Transverse colon (tissue), 4 donors: ENCODE measurements at regions not wholly inside any gene's neighbourhood (a gene's known extent, or its start where the extent isn't known, plus 50 kb on each side); places are given as distances from the start of the nearest gene placed in this dataset.

Experiments used
- DNase-seq: peaks from one replicate; pipeline ENCODE4 v3.0.0-alpha.2; 2019
- H3K27ac ChIP-seq, 4 donors: fragments of 200-600 bp; sonication (generic); 2 replicates each; pipeline ENCODE4 v1.5.1; 2016 to 2018; ENCODE audit warnings: inconsistent platforms in 4 of 4
- H3K27me3 ChIP-seq: fragments of 200-600 bp; sonication (generic); 2 replicates; pipeline ENCODE4 v1.5.1; 2017; ENCODE audit warnings: inconsistent platforms
- H3K36me3 ChIP-seq, 4 donors: fragments of 200-600 bp; sonication (generic); 2 replicates each; pipeline ENCODE4 v1.5.1; 2017 to 2019; ENCODE audit warnings: inconsistent platforms in 4 of 4
- H3K4me1 ChIP-seq, 4 donors: fragments of 200-600 bp; sonication (generic); 2 replicates each; pipeline ENCODE4 v1.5.1; 2017 to 2020; ENCODE audit warnings: inconsistent platforms in 4 of 4
- H3K4me3 ChIP-seq, 4 donors: fragments of 200-600 bp; sonication (generic); 1 replicate in 1 of 4; 2 replicates in 3 of 4; pipeline versions ENCODE4 v1.5.1 to v1.6.1; 2017 to 2019; ENCODE audit warnings: inconsistent platforms in 4 of 4
- H3K9me3 ChIP-seq, 2 donors: fragments of 200-600 bp; sonication (generic); 2 replicates each; pipeline ENCODE4 v1.5.1; 2017 to 2019; ENCODE audit warnings: inconsistent platforms in 2 of 2
- CTCF ChIP-seq, 5 experiments: fragments of 200-600 bp in 3 of 5; fragments of 450-650 bp in 2 of 5; sonication (generic) in 3 of 5; IDR thresholded peaks; 1 replicate in 2 of 5; 2 replicates in 3 of 5; pipeline ENCODE4 v1.5.1; 2016 to 2017; ENCODE audit warnings: antibody characterized with exemption in 5 of 5, inconsistent platforms in 3 of 5, mild to moderate bottlenecking in 2 of 5, moderate library complexity in 1 of 5
- EP300 ChIP-seq: sonication (generic); formaldehyde crosslinking; IDR thresholded peaks from one replicate; pipeline ENCODE4 v1.6.1; 2017; ENCODE audit warnings: antibody characterized with exemption, low read depth
- POLR2A ChIP-seq: fragments of 450-650 bp; IDR thresholded peaks from one replicate; pipeline ENCODE4 v1.6.1; 2016; ENCODE audit warnings: antibody characterized with exemption, mild to moderate bottlenecking, moderate library complexity
- POLR2AphosphoS5 ChIP-seq, 3 donors: sonication (generic); formaldehyde crosslinking; IDR thresholded peaks; one replicate each; pipeline ENCODE4 v1.6.1; 2016; ENCODE audit warnings: antibody characterized with exemption in 3 of 3
- WGBS, 2 donors: methylation state at CpG; one replicate each; pipeline ENCODE4 v1.1.5; 2018; ENCODE audit warnings: low coverage in 1 of 2; 5-methylcytosine and 5-hydroxymethylcytosine counted together
- in situ Hi-C, 4 donors: fragments of 200-750 bp; cut with MboI; loops; one replicate each; pipeline versions ENCODE4 v1.15.0 to v1.15.1; 2017; ENCODE audit warnings: low sequenced_read_pairs in 3 of 4, low pct_ligation_motif_present in 1 of 4, low pct_unique_long_range_greater_than_20kb in 1 of 4
- intact Hi-C: fragments of 100-400 bp; cut with DNase I; formaldehyde crosslinking; loops from one replicate; pipeline ENCODE4 v1.15.1; 2023; ENCODE audit warnings: low total_unique reads

DNA sequence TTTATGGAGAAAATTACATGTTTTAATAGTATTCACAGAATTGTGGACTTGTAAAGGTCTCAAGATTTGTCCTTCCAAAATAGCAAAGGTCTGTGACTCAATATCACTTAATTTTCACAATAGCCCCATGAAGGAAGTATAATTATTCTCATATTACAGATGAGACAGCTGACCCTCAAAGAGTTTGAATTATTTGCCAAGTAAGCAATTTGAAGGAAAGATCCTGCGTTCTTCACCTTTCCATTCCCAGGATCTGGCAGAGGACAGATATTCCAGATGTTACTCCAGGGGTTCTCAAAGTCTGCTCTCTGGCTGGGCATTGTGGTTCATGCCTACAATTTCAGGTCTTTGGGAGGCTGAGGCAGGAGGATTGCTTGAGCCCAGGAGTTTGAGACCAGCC lies 559.4 kb upstream of the AUTS2 start:
- Histone ChIP-seq H3K36me3 (no peaks in the 10 kb centered on the region), H3K4me3 (no peak overlapping the region), H3K27ac (no peak overlapping the region), H3K27me3 (no peaks in the 10 kb centered on the region), H3K9me3 (peaks cover 0 to 9% of the 10 kb centered on the region in 2 donors), H3K4me1 (no peaks in the 10 kb centered on the region)
- WGBS, 2 donors, result 90 to 100% methylated on average over 1 of the region's 1 CpG
- in situ Hi-C loops, result loop anchor here in 1 of 4 donors (25.0 kb wide), 1 partner anchor 102 kb away; no protein-coding TSS in a partner anchor
- no peak for DNase-seq
- TF ChIP-seq POLR2AphosphoS5 (IDR thresholded peaks at IDR 0.05), result no peak
- TF ChIP-seq EP300, result no peak
- TF ChIP-seq CTCF (IDR thresholded peaks at IDR 0.05), result no peak
- TF ChIP-seq POLR2A, result no peak
- intact Hi-C loops, result no loop called here

- no peaks in the 10 kb centered on the region for H3K4me1 ChIP-seq
- in situ Hi-C loops, result loop anchor here in 1 of 4 donors (25.0 kb wide), 1 partner anchor 105 kb away; no protein-coding TSS in a partner anchor
- no peaks in the 10 kb centered on the region for H3K36me3 ChIP-seq
- H3K9me3 ChIP-seq, result peaks cover 4 to 18% of the 10 kb centered on the region in 2 donors
- no peak overlapping the region for H3K27ac ChIP-seq
- no peak overlapping the region for H3K4me3 ChIP-seq
- TF ChIP-seq POLR2AphosphoS5 (IDR thresholded peaks at IDR 0.05), result no peak
- no peak for TF ChIP-seq EP300
- no peak for TF ChIP-seq POLR2A
- TF ChIP-seq CTCF (IDR thresholded peaks at IDR 0.05), result no peak
- 81 to 100% methylated on average over 1 to 2 of the region's 2 CpGs for WGBS, 2 donors
- intact Hi-C loops, result no loop called here
- H3K27me3 ChIP-seq, result no peaks in the 10 kb centered on the region
- DNase-seq, result no peak
Measured at GRCh38 chr7:69042138-69042537, 556.1 kb upstream of the AUTS2 start.

DNA sequence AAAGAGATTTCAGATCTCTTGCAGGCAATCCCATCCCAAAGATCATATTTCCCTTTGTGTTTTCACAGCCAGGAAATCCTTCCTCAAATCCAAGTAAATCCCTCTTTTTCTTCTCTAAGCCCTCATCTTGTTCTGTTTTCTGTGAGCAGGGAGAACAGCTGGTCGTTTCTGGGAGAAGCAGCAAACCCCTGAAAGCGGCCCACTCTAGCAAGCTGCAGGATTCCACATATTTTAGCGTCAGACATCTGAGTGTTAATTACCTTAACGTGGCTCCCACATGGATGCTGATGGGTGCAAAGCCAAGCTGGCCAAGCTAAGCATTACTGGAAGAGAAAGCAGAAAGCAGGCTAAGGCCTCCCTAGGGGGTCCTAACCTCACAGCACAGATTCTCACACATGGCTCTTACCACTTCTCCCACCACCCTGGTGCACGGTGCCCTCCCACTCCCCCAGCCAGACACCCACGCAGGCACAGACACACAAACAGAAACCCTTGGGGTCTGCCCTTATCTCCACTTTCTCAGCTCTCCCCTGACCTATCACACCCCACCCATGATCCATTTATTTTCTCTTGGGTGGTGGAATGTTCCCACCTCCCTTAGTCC lies 551.0 kb upstream of the AUTS2 start:
- H3K27me3 ChIP-seq, result no peaks in the 10 kb centered on the region
- intact Hi-C loops, result no loop called here
- no peak overlapping the region for H3K27ac ChIP-seq
- in situ Hi-C loops, result loop anchor here in 1 of 4 donors (25.0 kb wide), 1 partner anchor 110 kb away; no protein-coding TSS in a partner anchor
- H3K9me3 ChIP-seq, result peaks cover 4 to 11% of the 10 kb centered on the region in 2 donors
- 49% methylated on average over 6 of the region's 6 CpGs; no CpG with 5 or more reads in 1 of the 2 donors for WGBS, 2 donors
- DNase-seq, result no peak
- TF ChIP-seq EP300 (no peak), POLR2A (no peak), CTCF (IDR thresholded peaks at IDR 0.05) (no peak)
- H3K4me3 ChIP-seq, result no peak overlapping the region
- no peaks in the 10 kb centered on the region for H3K4me1 ChIP-seq
- H3K36me3 ChIP-seq, result no peaks in the 10 kb centered on the region

GRCh38 chr7:69049326-69049725 lies 548.9 kb upstream of the AUTS2 start:
- no peak overlapping the region for H3K27ac ChIP-seq
- no peaks in the 10 kb centered on the region for H3K36me3 ChIP-seq
- in situ Hi-C loops (loop anchor here in 1 of 4 donors (25.0 kb wide), 1 partner anchor 112 kb away; no protein-coding TSS in a partner anchor), intact Hi-C loops (no loop called here)
- TF ChIP-seq POLR2A (no peak), POLR2AphosphoS5 (IDR thresholded peaks at IDR 0.05) (no peak), CTCF (IDR thresholded peaks at IDR 0.05) (no peak), EP300 (no peak)
- no peak for DNase-seq
- WGBS, 2 donors, result 55 to 72% methylated on average over 3 to 5 of the region's 5 CpGs
- no peaks in the 10 kb centered on the region for H3K4me1 ChIP-seq
- H3K9me3 ChIP-seq, result peaks cover 4 to 8% of the 10 kb centered on the region in 2 donors
- H3K27me3 ChIP-seq, result no peaks in the 10 kb centered on the region
- no peak overlapping the region for H3K4me3 ChIP-seq
